C4-2B (cell line): ENCODE measurements at regions not wholly inside any gene's neighbourhood (a gene's known extent, or its start where the extent isn't known, plus 50 kb on each side); places are given as distances from the start of the nearest gene placed in this dataset.

Source experiments
- H3K27ac ChIP-seq: fragments of 450-650 bp; 2 replicates; pipeline ENCODE4 v1.5.1; 2017
- ZFX ChIP-seq: fragments of 450-650 bp; IDR thresholded peaks from 2 replicates; pipeline ENCODE4 v1.6.1; 2017
- TF ChIP-seq, protein P1 (sequence below): fragments of 450-650 bp; conservative IDR thresholded peaks from 2 replicates; pipeline ENCODE4 v1.5.1; 2017; ENCODE audit warnings: mild to moderate bottlenecking

DNA sequence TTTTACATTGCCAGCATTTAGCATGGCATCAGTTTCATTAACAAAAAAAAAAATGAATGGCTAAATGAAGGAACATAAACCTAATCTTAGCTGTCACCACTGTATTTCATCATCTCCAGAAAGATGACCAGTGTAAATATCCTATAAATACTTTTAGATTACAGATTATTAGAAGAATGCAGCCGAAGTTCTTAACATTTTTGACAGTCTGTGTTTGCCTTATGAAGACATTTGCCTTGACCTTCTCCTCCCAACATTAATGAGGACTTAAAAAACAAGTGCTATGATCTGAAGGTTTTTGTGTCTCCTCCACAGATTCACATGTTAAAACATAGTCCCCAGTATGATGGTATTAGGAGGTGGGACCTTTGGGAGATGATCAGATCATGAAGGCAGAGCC, 253.0 kb downstream of the SNAPC1 start:
- no peak overlapping the region for H3K27ac ChIP-seq
- no peak for TF ChIP-seq ZFX
- TF ChIP-seq, protein P1, sequence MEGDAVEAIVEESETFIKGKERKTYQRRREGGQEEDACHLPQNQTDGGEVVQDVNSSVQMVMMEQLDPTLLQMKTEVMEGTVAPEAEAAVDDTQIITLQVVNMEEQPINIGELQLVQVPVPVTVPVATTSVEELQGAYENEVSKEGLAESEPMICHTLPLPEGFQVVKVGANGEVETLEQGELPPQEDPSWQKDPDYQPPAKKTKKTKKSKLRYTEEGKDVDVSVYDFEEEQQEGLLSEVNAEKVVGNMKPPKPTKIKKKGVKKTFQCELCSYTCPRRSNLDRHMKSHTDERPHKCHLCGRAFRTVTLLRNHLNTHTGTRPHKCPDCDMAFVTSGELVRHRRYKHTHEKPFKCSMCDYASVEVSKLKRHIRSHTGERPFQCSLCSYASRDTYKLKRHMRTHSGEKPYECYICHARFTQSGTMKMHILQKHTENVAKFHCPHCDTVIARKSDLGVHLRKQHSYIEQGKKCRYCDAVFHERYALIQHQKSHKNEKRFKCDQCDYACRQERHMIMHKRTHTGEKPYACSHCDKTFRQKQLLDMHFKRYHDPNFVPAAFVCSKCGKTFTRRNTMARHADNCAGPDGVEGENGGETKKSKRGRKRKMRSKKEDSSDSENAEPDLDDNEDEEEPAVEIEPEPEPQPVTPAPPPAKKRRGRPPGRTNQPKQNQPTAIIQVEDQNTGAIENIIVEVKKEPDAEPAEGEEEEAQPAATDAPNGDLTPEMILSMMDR: no peak

DNA sequence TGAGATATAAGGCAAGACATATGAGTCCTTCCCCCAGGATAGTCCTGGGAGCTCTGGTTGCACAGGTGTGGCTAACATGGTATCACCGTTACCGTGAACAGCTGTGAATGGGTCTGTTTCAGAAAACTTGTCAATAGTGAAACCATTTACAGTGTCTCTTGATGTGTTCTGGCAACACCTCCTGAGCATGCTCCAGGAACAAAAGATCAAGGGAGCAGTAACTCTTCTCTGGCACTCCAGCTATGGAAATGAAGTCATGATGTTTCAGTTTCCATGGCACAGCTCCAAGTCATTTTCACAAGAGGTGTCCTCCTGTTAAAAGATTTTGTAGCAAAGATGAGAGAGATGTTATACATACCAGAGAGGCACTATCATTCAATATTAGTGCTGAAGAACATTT, 253.7 kb downstream of the SNAPC1 start:
- H3K27ac ChIP-seq: no peak overlapping the region
- TF ChIP-seq ZFX: no peak
- TF ChIP-seq, protein P1: no peak

DNA sequence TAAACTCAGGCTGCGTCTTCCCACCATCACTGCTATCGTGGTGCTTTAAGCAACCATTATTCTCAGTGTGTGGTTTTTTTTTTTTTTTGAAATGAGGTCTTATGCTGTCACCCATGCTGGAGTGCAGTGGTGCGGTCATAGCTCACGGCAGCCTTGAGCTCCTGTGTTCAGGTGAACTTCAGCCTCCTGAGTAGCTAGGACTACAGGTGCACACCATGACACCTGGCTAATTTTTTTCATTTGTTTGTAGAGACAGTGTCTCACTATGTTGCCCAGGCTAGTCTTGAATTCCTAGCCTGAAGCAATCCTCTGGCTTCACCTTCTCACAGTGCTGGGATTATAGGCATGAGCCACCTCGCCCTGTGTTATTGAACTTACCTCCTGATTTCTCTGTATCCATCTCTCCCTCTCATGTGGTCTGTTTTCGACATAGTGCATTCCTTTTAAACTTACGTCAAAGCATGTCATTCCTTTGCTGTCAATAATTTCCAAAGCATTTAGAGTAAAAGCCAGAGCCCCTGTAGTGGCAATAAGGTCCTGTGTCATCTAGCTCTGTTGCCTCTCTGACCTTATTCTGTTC, 255.5 kb downstream of the SNAPC1 start:
- H3K27ac ChIP-seq: no peak overlapping the region
- TF ChIP-seq, protein P1: no peak
- TF ChIP-seq ZFX: no peak

DNA sequence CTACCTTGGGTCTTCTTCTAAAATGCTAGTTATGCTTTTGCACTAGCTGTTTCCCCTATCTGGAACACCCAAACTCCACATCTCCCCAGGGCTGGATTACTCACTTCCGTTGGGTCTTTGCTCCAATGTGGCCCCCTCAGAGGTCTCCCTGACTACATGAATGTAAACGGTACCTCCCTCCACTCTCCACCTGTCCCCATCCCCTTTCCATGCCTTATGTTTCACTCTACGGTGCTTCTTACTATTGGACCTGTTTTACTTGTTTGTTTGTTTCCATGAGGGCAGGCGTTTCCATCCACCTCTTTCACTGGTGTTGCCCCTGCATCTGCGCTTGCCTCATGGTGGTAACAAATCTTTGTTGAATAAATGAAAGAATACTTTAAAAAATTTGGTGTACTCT, 256.4 kb downstream of the SNAPC1 start:
- H3K27ac ChIP-seq: no peak overlapping the region
- TF ChIP-seq, protein P1: no peak
- no peak for TF ChIP-seq ZFX

DNA sequence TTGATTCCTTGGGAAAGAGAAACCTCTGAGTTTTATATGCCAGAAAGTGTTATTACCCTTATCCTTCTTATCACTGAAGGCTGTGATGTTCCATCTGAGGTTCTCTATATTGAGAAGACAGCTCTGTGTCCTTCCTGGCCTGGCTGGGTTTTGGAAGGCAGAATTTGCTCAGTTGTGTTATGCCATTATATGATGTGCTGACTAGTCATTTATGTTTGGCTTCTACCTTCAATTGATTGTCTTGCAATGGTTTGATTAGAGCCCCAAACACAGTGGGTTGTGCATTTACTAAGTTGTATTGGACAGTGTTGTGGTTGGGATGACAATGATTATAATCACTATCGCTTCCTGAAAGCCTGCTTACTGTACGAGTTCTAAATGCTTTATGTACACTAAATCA, 265.7 kb downstream of the SNAPC1 start:
- TF ChIP-seq, protein P1: no peak
- no peak for TF ChIP-seq ZFX
- no peak overlapping the region for H3K27ac ChIP-seq

DNA sequence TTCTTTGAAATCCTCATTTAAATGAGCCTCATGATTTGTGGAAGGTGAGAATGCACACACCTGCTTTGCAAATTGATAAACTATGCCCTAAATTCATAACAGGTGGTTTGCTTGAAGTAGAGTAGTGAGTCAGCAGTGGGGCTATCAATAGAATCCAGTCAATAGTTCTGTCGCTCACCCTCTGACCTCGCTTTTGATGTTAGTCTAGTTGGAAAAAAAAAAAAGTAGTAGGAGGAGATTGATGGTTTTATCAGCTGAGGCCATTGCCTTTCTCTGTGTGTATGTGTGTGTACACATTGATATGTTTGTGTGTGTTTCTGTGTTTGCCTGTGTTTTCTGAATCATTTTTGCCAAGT, 267.3 kb downstream of the SNAPC1 start:
- no peak overlapping the region for H3K27ac ChIP-seq
- TF ChIP-seq, protein P1: no peak
- no peak for TF ChIP-seq ZFX

DNA sequence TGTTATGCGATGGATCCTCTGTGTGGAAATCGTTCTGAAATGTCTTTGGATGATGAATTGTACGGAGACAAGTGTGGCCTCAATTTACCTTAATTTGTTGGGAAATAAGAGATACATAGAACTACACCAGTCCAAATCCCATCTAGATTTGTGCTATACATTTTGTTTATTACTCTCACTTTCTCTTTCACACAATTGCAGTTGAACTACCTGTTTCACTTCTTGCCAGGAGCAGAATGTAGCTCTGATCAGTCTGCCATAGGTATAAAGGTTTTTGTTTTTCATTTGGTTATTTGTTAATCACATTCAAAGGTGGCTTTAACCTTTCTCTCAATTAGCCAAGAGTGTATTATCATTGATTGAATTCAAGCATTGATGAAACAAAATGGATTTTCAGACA, 268.2 kb downstream of the SNAPC1 start:
- no peak for TF ChIP-seq ZFX

DNA sequence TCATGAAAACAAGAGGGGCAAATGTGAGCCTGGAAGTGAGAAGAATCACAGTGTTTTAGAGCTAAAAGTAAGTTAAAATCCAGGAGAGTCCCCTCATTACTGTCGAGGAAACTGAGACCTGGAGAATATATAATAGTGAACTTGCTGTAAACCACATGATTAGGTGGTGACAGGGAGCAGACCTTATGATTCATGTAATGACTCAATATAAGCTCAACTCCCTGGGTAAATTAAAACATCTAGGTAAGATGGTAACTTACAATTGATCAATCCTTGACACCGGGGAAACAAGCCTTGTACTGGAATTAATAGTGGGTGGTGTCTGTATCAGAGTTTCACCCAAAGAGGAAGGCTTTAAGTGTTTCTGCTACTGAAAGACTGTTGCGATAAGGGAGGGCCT, 269.3 kb downstream of the SNAPC1 start:
- no peak for TF ChIP-seq ZFX
- TF ChIP-seq, protein P1: no peak
- no peak overlapping the region for H3K27ac ChIP-seq

More for the DNA sequence above, 268.2 kb downstream of the SNAPC1 start:
- H3K27ac ChIP-seq: no peak overlapping the region
